IgD-negative memory B cell (primary cell): ENCODE measurements at regions not wholly inside any gene's neighbourhood (a gene's known extent, or its start where the extent isn't known, plus 50 kb on each side); places are given as distances from the start of the nearest gene placed in this dataset.
A peak's percentile ranks its signal among the peaks of the same experiment; 100 is the strongest.

Experiments
- H3K27ac Mint-ChIP-seq, 3 donors: one replicate each; pipeline ENCODE4 v1.8.0; 2020 to 2022; ENCODE audit warnings: mild to moderate bottlenecking in 3 of 3, mixed read lengths in 3 of 3, moderate library complexity in 1 of 3
- H3K27me3 Mint-ChIP-seq: one replicate; pipeline ENCODE4 v1.8.0; 2021; ENCODE audit warnings: mixed read lengths
- H3K36me3 Mint-ChIP-seq: one replicate; pipeline ENCODE4 v1.8.0; 2020; ENCODE audit warnings: mild to moderate bottlenecking, mixed read lengths
- H3K4me1 Mint-ChIP-seq, 3 donors: one replicate each; pipeline ENCODE4 v1.8.0; 2020 to 2022; ENCODE audit warnings: mixed read lengths in 3 of 3, mild to moderate bottlenecking in 1 of 3
- H3K4me3 Mint-ChIP-seq, 4 donors: one replicate each; pipeline ENCODE4 v1.8.0; 2020 to 2022; ENCODE audit warnings: mild to moderate bottlenecking in 4 of 4, mixed read lengths in 4 of 4, moderate library complexity in 3 of 4
- H3K9me3 Mint-ChIP-seq, 3 donors: one replicate each; pipeline ENCODE4 v1.8.0; 2020 to 2021; ENCODE audit warnings: mixed read lengths in 3 of 3, mild to moderate bottlenecking in 1 of 3

GRCh38 chr17:79446399-79447009, 164.3 kb downstream of the RBFOX3 start:
- H3K27ac Mint-ChIP-seq, result no peak overlapping the region
- no peak overlapping the region for H3K4me3 Mint-ChIP-seq
- peaks cover 0 to 3% (median 0%) of the 10 kb centered on the region in 3 donors for H3K4me1 Mint-ChIP-seq
- peaks cover 1% of the 10 kb centered on the region for H3K36me3 Mint-ChIP-seq
- H3K27me3 Mint-ChIP-seq, result peaks cover 7% of the 10 kb centered on the region
- H3K9me3 Mint-ChIP-seq, result peaks cover 0 to 2% (median 0%) of the 10 kb centered on the region in 3 donors

- Mint-ChIP-seq H3K27ac (peak overlapping the region in 1 of 3 donors; percentile 31), H3K9me3 (peaks cover 0 to 2% (median 0%) of the 10 kb centered on the region in 3 donors), H3K36me3 (peaks cover 1% of the 10 kb centered on the region), H3K27me3 (peaks cover 9% of the 10 kb centered on the region), H3K4me3 (no peak overlapping the region), H3K4me1 (peaks cover 0 to 1% (median 0%) of the 10 kb centered on the region in 3 donors)
Observed at GRCh38 chr17:79444198-79444597, 166.7 kb downstream of the RBFOX3 start.

GRCh38 chr17:79443026-79443425, 167.8 kb downstream of the RBFOX3 start:
- Mint-ChIP-seq H3K27ac (no peak overlapping the region), H3K9me3 (peaks cover 0 to 2% (median 0%) of the 10 kb centered on the region in 3 donors), H3K36me3 (peaks cover 1% of the 10 kb centered on the region), H3K4me3 (no peak overlapping the region), H3K27me3 (peaks cover 18% of the 10 kb centered on the region), H3K4me1 (peaks cover 0 to 5% (median 0%) of the 10 kb centered on the region in 3 donors)

- Mint-ChIP-seq H3K36me3 (no peaks in the 10 kb centered on the region), H3K4me3 (no peak overlapping the region), H3K9me3 (peaks cover 0 to 2% (median 0%) of the 10 kb centered on the region in 3 donors), H3K4me1 (peaks cover 0 to 5% (median 0%) of the 10 kb centered on the region in 3 donors), H3K27me3 (peaks cover 17% of the 10 kb centered on the region), H3K27ac (no peak overlapping the region)
Observed at GRCh38 chr17:79441356-79442160, 169.3 kb downstream of the RBFOX3 start.

GRCh38 chr17:79440251-79440650, 170.6 kb downstream of the RBFOX3 start:
- no peak overlapping the region for H3K4me3 Mint-ChIP-seq

GRCh38 chr17:79439493-79439892, 171.4 kb downstream of the RBFOX3 start:
- Mint-ChIP-seq H3K9me3 (peaks cover 0 to 2% (median 0%) of the 10 kb centered on the region in 3 donors), H3K27me3 (peaks cover 18% of the 10 kb centered on the region), H3K4me1 (peaks cover 0 to 4% (median 0%) of the 10 kb centered on the region in 3 donors), H3K4me3 (no peak overlapping the region), H3K27ac (no peak overlapping the region), H3K36me3 (no peaks in the 10 kb centered on the region)

More at GRCh38 chr17:79440251-79440650, 170.6 kb downstream of the RBFOX3 start:
- H3K9me3 Mint-ChIP-seq, result peaks cover 0 to 2% (median 0%) of the 10 kb centered on the region in 3 donors
- no peak overlapping the region for H3K27ac Mint-ChIP-seq
- peaks cover 0 to 4% (median 0%) of the 10 kb centered on the region in 3 donors for H3K4me1 Mint-ChIP-seq
- H3K36me3 Mint-ChIP-seq, result no peaks in the 10 kb centered on the region
- H3K27me3 Mint-ChIP-seq, result peaks cover 19% of the 10 kb centered on the region

- peaks cover 0 to 2% (median 1%) of the 10 kb centered on the region in 3 donors for H3K9me3 Mint-ChIP-seq
- H3K27ac Mint-ChIP-seq, result no peak overlapping the region
- H3K27me3 Mint-ChIP-seq, result peaks cover 15% of the 10 kb centered on the region
- no peak overlapping the region for H3K4me3 Mint-ChIP-seq
- H3K4me1 Mint-ChIP-seq, result peaks cover 0 to 4% (median 0%) of the 10 kb centered on the region in 3 donors
- H3K36me3 Mint-ChIP-seq, result no peaks in the 10 kb centered on the region
Observed at GRCh38 chr17:79438546-79439334, 172.1 kb downstream of the RBFOX3 start.

GRCh38 chr17:79438058-79438457, 172.8 kb downstream of the RBFOX3 start:
- H3K9me3 Mint-ChIP-seq, result peaks cover 0 to 2% (median 1%) of the 10 kb centered on the region in 3 donors
- H3K36me3 Mint-ChIP-seq, result no peaks in the 10 kb centered on the region
- peaks cover 17% of the 10 kb centered on the region for H3K27me3 Mint-ChIP-seq
- no peak overlapping the region for H3K27ac Mint-ChIP-seq
- peaks cover 0 to 4% (median 0%) of the 10 kb centered on the region in 3 donors for H3K4me1 Mint-ChIP-seq
- no peak overlapping the region for H3K4me3 Mint-ChIP-seq

- H3K9me3 Mint-ChIP-seq, result peaks cover 0 to 4% (median 2%) of the 10 kb centered on the region in 3 donors
- H3K4me1 Mint-ChIP-seq, result peaks cover 0 to 4% (median 0%) of the 10 kb centered on the region in 3 donors
- H3K36me3 Mint-ChIP-seq, result no peaks in the 10 kb centered on the region
- H3K4me3 Mint-ChIP-seq, result no peak overlapping the region
- H3K27me3 Mint-ChIP-seq, result peaks cover 18% of the 10 kb centered on the region
- no peak overlapping the region for H3K27ac Mint-ChIP-seq
Observed at GRCh38 chr17:79437081-79437480, 173.8 kb downstream of the RBFOX3 start.

GRCh38 chr17:79435962-79436361, 174.9 kb downstream of the RBFOX3 start:
- no peaks in the 10 kb centered on the region for H3K36me3 Mint-ChIP-seq
- peak overlapping the region in 1 of 3 donors; percentile 19 for H3K27ac Mint-ChIP-seq
- H3K4me3 Mint-ChIP-seq, result peak overlapping the region in 1 of 4 donors; percentile 67
- H3K27me3 Mint-ChIP-seq, result peaks cover 18% of the 10 kb centered on the region
- peaks cover 0 to 4% (median 2%) of the 10 kb centered on the region in 3 donors for H3K9me3 Mint-ChIP-seq
- H3K4me1 Mint-ChIP-seq, result peaks cover 0 to 4% (median 0%) of the 10 kb centered on the region in 3 donors

GRCh38 chr17:79435296-79435695, 175.6 kb downstream of the RBFOX3 start:
- H3K27ac Mint-ChIP-seq, result no peak overlapping the region
- H3K4me3 Mint-ChIP-seq, result peak overlapping the region in 1 of 4 donors; percentile 67
- H3K27me3 Mint-ChIP-seq, result peaks cover 16% of the 10 kb centered on the region
- peaks cover 0 to 4% (median 0%) of the 10 kb centered on the region in 3 donors for H3K4me1 Mint-ChIP-seq
- peaks cover 0 to 4% (median 2%) of the 10 kb centered on the region in 3 donors for H3K9me3 Mint-ChIP-seq
- H3K36me3 Mint-ChIP-seq, result no peaks in the 10 kb centered on the region

- Mint-ChIP-seq H3K36me3 (no peaks in the 10 kb centered on the region), H3K9me3 (peaks cover 0 to 4% (median 2%) of the 10 kb centered on the region in 3 donors), H3K27me3 (peaks cover 17% of the 10 kb centered on the region), H3K4me3 (no peak overlapping the region), H3K4me1 (peaks cover 0 to 4% (median 0%) of the 10 kb centered on the region in 3 donors), H3K27ac (peak overlapping the region in 1 of 3 donors; percentile 49)
Observed at GRCh38 chr17:79434215-79434614, 176.6 kb downstream of the RBFOX3 start.

GRCh38 chr17:79433379-79433778, 177.5 kb downstream of the RBFOX3 start:
- H3K27me3 Mint-ChIP-seq, result peaks cover 15% of the 10 kb centered on the region
- H3K4me3 Mint-ChIP-seq, result no peak overlapping the region
- H3K27ac Mint-ChIP-seq, result no peak overlapping the region
- no peaks in the 10 kb centered on the region for H3K4me1 Mint-ChIP-seq
- H3K36me3 Mint-ChIP-seq, result no peaks in the 10 kb centered on the region
- peaks cover 0 to 4% (median 2%) of the 10 kb centered on the region in 3 donors for H3K9me3 Mint-ChIP-seq

GRCh38 chr17:79431175-79431574, 179.7 kb downstream of the RBFOX3 start:
- Mint-ChIP-seq H3K36me3 (no peaks in the 10 kb centered on the region), H3K27me3 (peaks cover 17% of the 10 kb centered on the region), H3K4me1 (no peaks in the 10 kb centered on the region), H3K4me3 (no peak overlapping the region), H3K27ac (no peak overlapping the region), H3K9me3 (peaks cover 0 to 4% (median 0%) of the 10 kb centered on the region in 3 donors)
